Osteoblast (primary cell): ENCODE measurements at regions not wholly inside any gene's neighbourhood (a gene's known extent, or its start where the extent isn't known, plus 50 kb on each side); places are given as distances from the start of the nearest gene placed in this dataset.
A peak's percentile ranks its signal among the peaks of the same experiment; 100 is the strongest.

Experiments
- DNase-seq: peaks from one replicate; pipeline ENCODE4 v3.0.0; 2011; ENCODE audit warnings: low spot score, mixed read lengths; ENCODE audit not compliant: insufficient read length; ENCODE audit errors: missing footprints
- H2AFZ ChIP-seq: 2 replicates; pipeline ENCODE4 v1.6.0; 2011; ENCODE audit warnings: mild to moderate bottlenecking, low read length
- H3K27ac ChIP-seq: 2 replicates; pipeline ENCODE4 v1.5.1; 2011; ENCODE audit warnings: mild to moderate bottlenecking, low read depth, low read length, moderate library complexity
- H3K27me3 ChIP-seq: 2 replicates; pipeline ENCODE4 v1.6.0; 2012; ENCODE audit warnings: mild to moderate bottlenecking, control low read depth, inconsistent platforms, low read length, moderate library complexity; ENCODE audit not compliant: insufficient read depth
- H3K36me3 ChIP-seq: 2 replicates; pipeline ENCODE4 v1.5.1; 2011; ENCODE audit warnings: mild to moderate bottlenecking, low read length, control low read depth, moderate library complexity; ENCODE audit not compliant: insufficient read depth
- H3K4me1 ChIP-seq: 2 replicates; pipeline ENCODE4 v1.5.1; 2011; ENCODE audit warnings: mild to moderate bottlenecking, low read length, control low read depth, moderate library complexity; ENCODE audit not compliant: insufficient read depth
- H3K4me2 ChIP-seq: 2 replicates; pipeline ENCODE4 v1.6.0; 2011; ENCODE audit warnings: mild to moderate bottlenecking, low read length; ENCODE audit not compliant: insufficient read depth
- H3K4me3 ChIP-seq: fragments of 200-600 bp; sonication (generic); 3 replicates; pipeline ENCODE4 v1.5.1; 2012; ENCODE audit warnings: mild to moderate bottlenecking, low read length, inconsistent platforms; ENCODE audit not compliant: insufficient read depth
- H3K79me2 ChIP-seq: 2 replicates; pipeline ENCODE4 v1.6.0; 2012; ENCODE audit warnings: mild to moderate bottlenecking, low read length, control low read depth, inconsistent platforms; ENCODE audit not compliant: insufficient read depth
- H3K9me3 ChIP-seq: 2 replicates; pipeline ENCODE4 v1.5.1; 2011; ENCODE audit warnings: low read depth, low read length, control low read depth
- H4K20me1 ChIP-seq: 2 replicates; pipeline ENCODE4 v1.6.0; 2012; ENCODE audit warnings: mild to moderate bottlenecking, low read length, control low read depth; ENCODE audit not compliant: insufficient read depth
- TF ChIP-seq, protein P1 (sequence below): IDR thresholded peaks from 2 replicates; pipeline ENCODE4 v1.5.1; 2011; ENCODE audit warnings: mild to moderate bottlenecking, low read depth, low read length, moderate library complexity; ENCODE audit errors: extremely low read depth

- no peak overlapping the region for H2AFZ ChIP-seq
- TF ChIP-seq, protein P1, sequence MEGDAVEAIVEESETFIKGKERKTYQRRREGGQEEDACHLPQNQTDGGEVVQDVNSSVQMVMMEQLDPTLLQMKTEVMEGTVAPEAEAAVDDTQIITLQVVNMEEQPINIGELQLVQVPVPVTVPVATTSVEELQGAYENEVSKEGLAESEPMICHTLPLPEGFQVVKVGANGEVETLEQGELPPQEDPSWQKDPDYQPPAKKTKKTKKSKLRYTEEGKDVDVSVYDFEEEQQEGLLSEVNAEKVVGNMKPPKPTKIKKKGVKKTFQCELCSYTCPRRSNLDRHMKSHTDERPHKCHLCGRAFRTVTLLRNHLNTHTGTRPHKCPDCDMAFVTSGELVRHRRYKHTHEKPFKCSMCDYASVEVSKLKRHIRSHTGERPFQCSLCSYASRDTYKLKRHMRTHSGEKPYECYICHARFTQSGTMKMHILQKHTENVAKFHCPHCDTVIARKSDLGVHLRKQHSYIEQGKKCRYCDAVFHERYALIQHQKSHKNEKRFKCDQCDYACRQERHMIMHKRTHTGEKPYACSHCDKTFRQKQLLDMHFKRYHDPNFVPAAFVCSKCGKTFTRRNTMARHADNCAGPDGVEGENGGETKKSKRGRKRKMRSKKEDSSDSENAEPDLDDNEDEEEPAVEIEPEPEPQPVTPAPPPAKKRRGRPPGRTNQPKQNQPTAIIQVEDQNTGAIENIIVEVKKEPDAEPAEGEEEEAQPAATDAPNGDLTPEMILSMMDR, result no peak
- no peak overlapping the region for H3K4me3 ChIP-seq
- no peak overlapping the region for H3K4me2 ChIP-seq
- H3K27ac ChIP-seq, result no peak overlapping the region
- no peaks in the 10 kb centered on the region for H3K79me2 ChIP-seq
- H3K27me3 ChIP-seq, result no peaks in the 10 kb centered on the region
- H3K36me3 ChIP-seq, result no peaks in the 10 kb centered on the region
- peaks cover 21% of the 10 kb centered on the region for H3K4me1 ChIP-seq
- no peaks in the 10 kb centered on the region for H3K9me3 ChIP-seq
- no peaks in the 10 kb centered on the region for H4K20me1 ChIP-seq
- no peak for DNase-seq
Observed at GRCh38 chr14:51333299-51333698, 93.3 kb downstream of the TMX1 start.

DNA sequence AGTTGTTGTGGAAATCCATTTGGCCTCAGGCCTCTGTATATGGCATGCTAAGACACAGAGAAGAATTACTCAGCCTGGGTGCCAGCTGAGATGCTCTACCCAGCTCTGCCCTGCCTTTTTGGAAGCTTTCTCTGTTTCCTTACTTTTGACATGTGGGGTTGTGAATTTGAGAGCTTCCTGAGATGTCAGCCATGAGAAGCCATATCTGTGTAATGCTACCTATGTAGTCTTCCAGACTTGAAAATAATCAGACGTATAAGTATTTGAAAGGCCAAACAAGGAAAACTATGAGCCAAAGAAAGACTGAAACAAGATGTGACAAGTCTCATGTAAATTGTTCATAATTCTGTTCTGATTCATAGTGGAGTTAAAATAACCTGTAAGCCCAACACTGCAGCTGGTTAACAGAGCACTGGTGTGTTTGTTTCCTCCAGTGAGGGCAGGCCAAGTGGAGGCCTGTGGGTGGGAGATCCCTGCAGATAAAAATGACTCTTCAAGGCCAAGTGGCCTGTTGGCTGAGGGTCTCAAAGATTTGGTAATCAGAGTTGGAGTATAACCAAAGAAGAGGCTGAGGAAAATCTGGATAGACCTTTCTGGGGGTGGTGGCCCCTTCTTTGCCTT, 94.0 kb downstream of the TMX1 start:
- Histone ChIP-seq H3K27ac (no peak overlapping the region), H3K36me3 (no peaks in the 10 kb centered on the region), H3K4me1 (peaks cover 14% of the 10 kb centered on the region), H3K27me3 (no peaks in the 10 kb centered on the region), H3K4me3 (no peak overlapping the region), H2AFZ (peak overlapping the region; percentile 57), H3K9me3 (no peaks in the 10 kb centered on the region), H3K79me2 (no peaks in the 10 kb centered on the region), H3K4me2 (no peak overlapping the region), H4K20me1 (no peaks in the 10 kb centered on the region)
- TF ChIP-seq, protein P1, result no peak
- DNase-seq, result no peak

DNA sequence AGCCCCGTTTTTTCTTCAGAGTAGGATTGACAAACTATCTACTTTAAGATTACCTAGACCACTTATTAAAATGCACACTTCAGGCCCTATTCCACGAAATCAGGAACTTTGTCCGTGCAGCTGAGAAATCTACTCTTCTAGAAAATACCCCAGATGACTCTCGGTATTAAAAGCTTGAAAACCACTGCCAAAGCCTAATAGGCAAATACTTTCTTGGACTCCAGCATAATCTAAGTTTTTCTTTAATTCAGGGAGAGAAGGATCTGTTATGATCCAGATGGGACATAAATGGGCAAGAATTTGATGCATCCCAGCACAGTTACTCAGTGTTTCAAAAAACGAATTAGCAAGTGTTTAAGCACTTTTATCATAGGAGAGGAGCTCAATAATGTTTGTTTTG, 94.5 kb downstream of the TMX1 start:
- Histone ChIP-seq H3K4me3 (no peak overlapping the region), H3K36me3 (no peaks in the 10 kb centered on the region), H3K27ac (no peak overlapping the region), H3K9me3 (no peaks in the 10 kb centered on the region), H4K20me1 (no peaks in the 10 kb centered on the region), H3K79me2 (no peaks in the 10 kb centered on the region), H3K4me1 (peaks cover 14% of the 10 kb centered on the region), H3K4me2 (no peak overlapping the region), H3K27me3 (no peaks in the 10 kb centered on the region), H2AFZ (no peak overlapping the region)
- no peak for DNase-seq
- TF ChIP-seq, protein P1, result no peak

GRCh38 chr14:51335531-51335930, 95.5 kb downstream of the TMX1 start:
- no peaks in the 10 kb centered on the region for H3K36me3 ChIP-seq
- TF ChIP-seq, protein P1, result no peak
- DNase-seq, result no peak
- H2AFZ ChIP-seq, result no peak overlapping the region
- no peak overlapping the region for H3K27ac ChIP-seq
- H3K9me3 ChIP-seq, result no peaks in the 10 kb centered on the region
- H3K27me3 ChIP-seq, result no peaks in the 10 kb centered on the region
- no peak overlapping the region for H3K4me2 ChIP-seq
- no peaks in the 10 kb centered on the region for H3K79me2 ChIP-seq
- H3K4me1 ChIP-seq, result peaks cover 14% of the 10 kb centered on the region
- no peaks in the 10 kb centered on the region for H4K20me1 ChIP-seq
- H3K4me3 ChIP-seq, result no peak overlapping the region
